ENCODE measurements at regions not wholly inside any gene's neighbourhood (a gene's known extent, or its start where the extent isn't known, plus 50 kb on each side); places are given as distances from the start of the nearest gene placed in this dataset.

DNA sequence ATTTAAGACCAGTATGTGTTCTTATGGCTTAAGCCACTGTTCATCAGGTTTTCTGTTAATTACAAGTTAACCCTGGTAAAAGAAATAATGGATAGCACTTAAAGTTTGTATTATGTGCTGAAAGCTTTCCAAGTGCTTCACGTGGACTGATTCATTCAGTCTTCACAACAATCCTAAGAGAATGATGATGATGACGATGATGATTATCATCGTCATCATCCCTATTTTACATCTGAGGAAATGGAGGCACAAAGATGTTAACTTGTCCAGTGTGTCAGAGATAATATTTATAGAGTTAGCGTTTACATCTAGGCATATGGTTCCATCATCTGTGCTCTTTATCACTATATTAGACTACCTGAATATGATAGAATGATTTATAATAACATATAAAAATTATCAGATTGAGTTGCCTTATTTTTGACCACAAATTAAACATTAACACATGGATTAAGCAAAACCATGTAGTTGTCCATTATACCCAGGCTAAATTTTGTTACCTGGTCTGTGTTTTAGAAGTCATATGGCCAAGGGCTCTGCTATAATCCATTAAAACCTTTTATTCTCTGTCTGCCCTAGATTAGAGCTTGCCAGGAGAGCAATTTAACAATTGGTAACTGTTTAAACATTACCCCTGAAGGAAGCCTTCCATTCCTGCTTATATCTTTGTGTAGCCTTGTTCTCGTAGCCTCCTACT, 102.3 kb upstream of the MAP3K1 start:
- DNase-seq (no peak), ATAC-seq (no peak)
- Mint-ChIP-seq H3K27ac (no peak overlapping the region), H3K4me1 (peaks cover 12% of the 10 kb centered on the region), H3K4me3 (no peak overlapping the region), H3K27me3 (peaks cover 2% of the 10 kb centered on the region), H3K36me3 (ENCODE audit: low read depth) (no peaks in the 10 kb centered on the region), H3K9me3 (peaks cover 7% of the 10 kb centered on the region)

DNA sequence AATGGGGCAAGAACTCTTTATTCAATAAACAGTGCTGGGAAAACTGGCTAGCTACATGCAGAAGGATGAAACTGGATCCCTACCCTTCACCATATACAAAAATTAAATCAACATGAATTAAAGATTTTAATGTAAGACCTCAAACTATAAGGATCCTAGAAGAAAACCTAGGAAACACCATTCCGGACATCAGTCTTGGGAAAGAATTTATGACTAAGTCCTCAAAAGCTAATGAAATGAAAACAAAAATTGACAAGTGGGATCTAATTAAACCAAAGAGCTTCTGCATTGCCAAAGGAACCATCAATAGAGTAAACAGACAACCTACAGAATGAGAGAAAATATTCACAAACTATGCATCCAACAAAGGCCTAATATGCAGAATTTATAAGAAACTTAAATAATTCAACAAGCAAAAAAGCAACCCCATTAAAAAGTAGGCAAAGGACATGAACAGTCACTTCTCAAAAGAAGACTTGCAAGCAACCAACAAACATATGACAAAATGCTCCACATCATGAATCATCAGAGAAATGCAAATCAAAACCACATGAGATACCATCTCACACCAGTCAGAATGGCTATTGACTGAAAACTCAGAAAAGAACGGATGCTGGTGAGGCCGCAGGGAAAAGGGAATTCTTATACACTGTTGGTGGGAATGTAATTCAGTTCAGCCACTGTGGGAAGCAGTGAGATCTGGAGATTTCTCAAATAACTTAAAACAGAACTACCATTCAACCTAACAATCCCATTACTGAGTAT, 104.3 kb upstream of the MAP3K1 start:
- H3K36me3 Mint-ChIP-seq (ENCODE audit: low read depth), result no peaks in the 10 kb centered on the region
- ATAC-seq (no peak), DNase-seq (no peak)
- H3K27me3 Mint-ChIP-seq, result peaks cover 2% of the 10 kb centered on the region
- H3K4me1 Mint-ChIP-seq, result peaks cover 12% of the 10 kb centered on the region
- peaks cover 7% of the 10 kb centered on the region for H3K9me3 Mint-ChIP-seq
- no peak overlapping the region for H3K27ac Mint-ChIP-seq
- no peak overlapping the region for H3K4me3 Mint-ChIP-seq

DNA sequence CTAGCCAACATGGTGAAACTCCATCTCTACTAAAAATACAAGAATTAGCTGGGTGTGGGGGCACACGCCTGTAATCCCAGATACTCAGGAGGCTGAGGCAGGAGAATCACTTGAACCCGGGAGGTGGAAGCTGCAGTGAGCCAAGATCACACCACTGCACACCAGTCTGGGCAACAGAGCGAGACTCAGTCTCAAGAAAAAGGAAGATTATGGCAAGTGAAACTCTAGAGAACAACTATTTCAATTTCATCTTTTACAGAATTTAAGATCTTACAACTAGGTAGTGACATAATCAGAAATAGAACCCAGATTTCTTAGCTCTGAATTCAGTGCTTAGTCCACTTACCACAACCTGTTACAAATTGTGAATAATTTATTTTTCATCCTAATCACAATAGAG, 108.8 kb upstream of the MAP3K1 start:
- ATAC-seq (no peak), DNase-seq (no peak)
- Mint-ChIP-seq H3K9me3 (peaks cover 7% of the 10 kb centered on the region), H3K4me3 (no peak overlapping the region), H3K27me3 (no peaks in the 10 kb centered on the region), H3K4me1 (peaks cover 14% of the 10 kb centered on the region), H3K27ac (no peak overlapping the region), H3K36me3 (ENCODE audit: low read depth) (no peaks in the 10 kb centered on the region)

DNA sequence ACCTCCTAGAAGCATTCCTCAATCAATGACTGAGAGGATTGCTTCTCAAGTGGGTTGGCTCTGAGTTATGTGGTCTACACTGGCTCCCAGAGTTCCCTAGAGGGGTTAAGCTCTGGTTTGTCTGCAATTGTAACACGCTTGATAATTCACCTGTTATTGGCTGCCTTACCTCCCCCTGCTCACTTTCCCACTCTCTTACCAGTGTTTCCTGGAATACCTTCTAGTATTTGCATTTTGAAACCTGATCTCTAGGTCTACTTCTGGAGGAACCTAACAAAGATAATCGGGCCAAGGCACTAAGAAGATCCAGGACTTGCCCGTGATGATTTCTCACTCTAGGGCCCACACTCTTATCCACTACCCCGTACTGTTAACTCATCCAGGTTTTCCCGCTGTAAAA, 110.1 kb upstream of the MAP3K1 start:
- DNase-seq, result no peak
- Mint-ChIP-seq H3K4me3 (no peak overlapping the region), H3K36me3 (ENCODE audit: low read depth) (no peaks in the 10 kb centered on the region), H3K27me3 (no peaks in the 10 kb centered on the region), H3K4me1 (peaks cover 10% of the 10 kb centered on the region), H3K9me3 (peaks cover 2% of the 10 kb centered on the region), H3K27ac (peak overlapping the region; percentile 4)
- ATAC-seq, result no peak

DNA sequence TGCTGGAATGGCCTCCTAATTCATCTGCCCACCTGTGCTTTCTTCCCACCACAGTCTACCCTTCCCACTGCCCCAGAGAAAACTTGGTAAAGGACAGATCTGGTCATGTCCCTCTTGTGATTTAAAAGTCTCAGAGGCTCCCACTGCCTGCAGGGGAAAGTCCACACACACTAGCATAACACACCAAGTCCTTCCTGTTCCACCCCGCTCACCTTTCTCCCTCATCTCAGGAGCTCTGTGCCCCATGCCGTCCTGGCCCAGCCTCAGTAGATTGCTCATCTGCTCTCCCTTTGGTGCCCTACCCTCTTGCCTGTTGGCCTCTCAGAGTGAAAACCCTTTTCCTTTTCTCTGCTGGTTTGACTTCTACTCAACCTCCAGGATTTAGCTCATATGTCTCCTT, 111.4 kb upstream of the MAP3K1 start:
- Mint-ChIP-seq H3K27ac (no peak overlapping the region), H3K36me3 (ENCODE audit: low read depth) (no peaks in the 10 kb centered on the region), H3K9me3 (no peaks in the 10 kb centered on the region), H3K4me1 (peaks cover 14% of the 10 kb centered on the region), H3K4me3 (no peak overlapping the region), H3K27me3 (no peaks in the 10 kb centered on the region)
- DNase-seq (no peak), ATAC-seq (no peak)

DNA sequence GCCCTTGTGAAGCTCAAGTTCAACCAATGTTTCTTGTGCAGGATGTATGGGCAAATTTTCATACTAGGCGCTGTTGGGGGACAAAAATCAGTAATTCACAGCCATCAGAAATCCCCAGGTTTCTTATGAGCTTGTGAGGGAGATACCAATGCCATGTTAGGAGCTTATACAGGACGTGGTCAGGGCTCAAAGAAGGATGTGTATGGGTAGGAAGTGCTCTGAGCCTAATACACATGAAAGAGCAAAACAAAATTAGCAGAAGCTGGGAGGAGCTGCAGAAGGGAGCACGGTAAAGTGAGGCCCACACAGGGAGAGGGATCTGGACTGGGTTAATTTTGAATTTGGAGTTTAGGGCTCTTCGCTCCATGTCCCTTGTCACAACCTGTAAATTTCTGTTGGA, 114.6 kb upstream of the MAP3K1 start:
- peaks cover 23% of the 10 kb centered on the region for H3K4me1 Mint-ChIP-seq
- no peaks in the 10 kb centered on the region for H3K9me3 Mint-ChIP-seq
- DNase-seq (no peak), ATAC-seq (no peak)
- no peaks in the 10 kb centered on the region for H3K36me3 Mint-ChIP-seq (ENCODE audit: low read depth)
- no peaks in the 10 kb centered on the region for H3K27me3 Mint-ChIP-seq
- H3K4me3 Mint-ChIP-seq, result no peak overlapping the region
- no peak overlapping the region for H3K27ac Mint-ChIP-seq

DNA sequence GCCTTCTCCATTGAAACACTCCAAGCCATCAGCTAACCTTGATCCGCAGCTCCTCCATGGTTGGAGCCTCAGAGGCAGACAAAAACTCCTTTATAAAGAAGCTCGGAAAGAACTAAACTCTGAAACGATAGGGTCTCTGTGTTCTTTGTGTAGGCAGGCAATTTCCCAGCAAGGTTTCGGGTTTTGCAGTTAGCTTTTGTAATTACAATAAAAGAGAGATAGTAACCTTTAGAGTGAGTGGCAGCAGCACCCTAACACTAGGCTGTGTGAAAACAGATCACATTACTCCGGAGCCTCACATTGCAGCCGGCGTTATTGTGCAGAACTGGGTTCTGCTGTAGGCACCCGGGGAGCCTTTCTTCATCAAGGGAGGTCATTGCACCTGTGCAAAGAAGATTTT, 115.8 kb upstream of the MAP3K1 start:
- DNase-seq, result no peak
- no peak for ATAC-seq
- peaks cover 28% of the 10 kb centered on the region for H3K4me1 Mint-ChIP-seq
- peaks cover 4% of the 10 kb centered on the region for H3K9me3 Mint-ChIP-seq
- H3K36me3 Mint-ChIP-seq (ENCODE audit: low read depth), result no peaks in the 10 kb centered on the region
- no peaks in the 10 kb centered on the region for H3K27me3 Mint-ChIP-seq
- no peak overlapping the region for H3K4me3 Mint-ChIP-seq
- no peak overlapping the region for H3K27ac Mint-ChIP-seq

DNA sequence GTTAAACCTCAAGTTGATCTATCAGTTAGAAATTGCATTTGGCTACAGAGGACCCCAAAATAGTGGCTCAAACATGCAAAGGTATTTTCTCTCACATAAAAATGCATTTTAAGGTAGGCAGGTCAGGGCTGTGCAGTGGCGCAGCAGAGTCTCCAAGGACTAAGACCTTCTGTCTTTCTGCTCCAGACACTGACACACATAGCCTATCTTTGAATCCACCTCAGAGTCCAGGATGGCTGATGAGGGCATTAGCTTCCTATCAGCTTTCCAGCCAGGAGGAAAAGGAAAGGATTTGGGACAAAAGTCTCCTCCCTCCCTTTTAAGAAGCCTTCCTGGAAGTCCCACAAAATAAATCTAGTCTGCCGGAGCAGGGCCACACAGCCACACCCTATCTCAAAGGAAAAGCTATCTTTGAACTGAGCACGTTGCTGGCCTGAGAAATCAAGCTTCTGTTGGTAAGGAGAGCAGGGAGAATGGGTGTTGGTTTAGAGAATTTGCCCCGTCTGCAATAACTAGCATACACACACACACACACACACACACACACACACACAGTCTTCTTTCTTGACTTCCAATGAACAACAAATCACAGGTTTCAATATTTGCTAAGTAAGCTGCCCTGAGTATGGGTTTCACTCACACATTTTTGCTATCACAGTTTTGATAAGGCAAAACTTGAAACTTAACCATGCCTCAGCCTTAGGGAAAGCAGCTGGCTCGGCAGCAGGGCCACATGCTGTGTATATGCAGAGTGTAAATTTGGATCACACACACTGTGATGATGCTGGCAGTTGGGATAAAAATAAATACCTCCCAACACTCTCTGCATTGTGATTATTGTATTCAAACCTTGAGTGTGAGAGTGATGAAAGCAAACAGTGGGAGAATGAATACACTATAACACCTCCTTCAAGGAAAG, 116.6 kb upstream of the MAP3K1 start:
- H3K9me3 Mint-ChIP-seq, result peaks cover 4% of the 10 kb centered on the region
- no peak for DNase-seq
- no peaks in the 10 kb centered on the region for H3K27me3 Mint-ChIP-seq
- no peak overlapping the region for H3K4me3 Mint-ChIP-seq
- no peak overlapping the region for H3K27ac Mint-ChIP-seq
- no peak for ATAC-seq
- no peaks in the 10 kb centered on the region for H3K36me3 Mint-ChIP-seq (ENCODE audit: low read depth)
- peaks cover 30% of the 10 kb centered on the region for H3K4me1 Mint-ChIP-seq

DNA sequence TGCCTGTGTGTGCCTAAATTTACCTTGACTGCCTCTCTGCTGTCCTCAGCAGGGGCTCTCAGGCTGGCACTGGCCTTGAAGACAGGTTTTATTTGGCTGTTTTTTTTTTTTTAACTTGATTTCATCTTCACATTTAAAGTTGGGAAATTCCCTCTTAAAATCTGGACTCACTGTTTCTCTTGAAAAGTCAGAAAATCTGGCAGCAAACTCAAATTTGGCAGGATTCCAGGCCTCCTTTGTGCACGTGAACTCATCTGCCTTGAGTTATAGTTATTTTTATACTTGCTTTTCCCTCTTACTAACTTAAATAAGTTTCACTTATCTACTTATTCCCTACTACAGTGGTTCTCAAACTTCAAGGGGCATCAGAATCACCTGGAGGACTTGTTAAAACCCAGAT, 118.4 kb upstream of the MAP3K1 start:
- DNase-seq (no peak), ATAC-seq (no peak)
- no peaks in the 10 kb centered on the region for H3K36me3 Mint-ChIP-seq (ENCODE audit: low read depth)
- no peaks in the 10 kb centered on the region for H3K27me3 Mint-ChIP-seq
- peaks cover 4% of the 10 kb centered on the region for H3K9me3 Mint-ChIP-seq
- no peak overlapping the region for H3K4me3 Mint-ChIP-seq
- no peak overlapping the region for H3K27ac Mint-ChIP-seq
- H3K4me1 Mint-ChIP-seq, result peaks cover 46% of the 10 kb centered on the region

DNA sequence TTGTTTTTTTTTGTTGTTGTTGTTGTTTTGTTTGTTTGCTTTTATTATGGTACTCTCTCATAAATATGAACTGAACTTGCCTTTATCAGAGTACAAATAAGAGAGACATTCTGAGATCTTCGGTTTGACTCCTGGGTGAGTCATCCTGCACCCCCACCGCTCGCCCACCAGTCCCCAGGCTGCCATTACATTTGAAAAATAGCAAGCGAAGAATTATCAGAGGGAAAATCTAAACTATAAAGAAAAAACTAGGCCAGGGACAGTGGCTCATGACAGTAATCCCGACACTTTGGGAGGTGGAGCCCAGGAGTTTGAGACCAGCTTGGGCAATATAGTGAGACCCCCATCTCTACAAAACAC, 122.1 kb upstream of the MAP3K1 start:
- Mint-ChIP-seq H3K4me1 (peaks cover 65% of the 10 kb centered on the region), H3K27ac (no peak overlapping the region), H3K4me3 (peak overlapping the region; percentile 2), H3K36me3 (ENCODE audit: low read depth) (no peaks in the 10 kb centered on the region), H3K9me3 (peaks cover 4% of the 10 kb centered on the region), H3K27me3 (no peaks in the 10 kb centered on the region)
- DNase-seq (peak; percentile 39), ATAC-seq (peak; percentile 30)

DNA sequence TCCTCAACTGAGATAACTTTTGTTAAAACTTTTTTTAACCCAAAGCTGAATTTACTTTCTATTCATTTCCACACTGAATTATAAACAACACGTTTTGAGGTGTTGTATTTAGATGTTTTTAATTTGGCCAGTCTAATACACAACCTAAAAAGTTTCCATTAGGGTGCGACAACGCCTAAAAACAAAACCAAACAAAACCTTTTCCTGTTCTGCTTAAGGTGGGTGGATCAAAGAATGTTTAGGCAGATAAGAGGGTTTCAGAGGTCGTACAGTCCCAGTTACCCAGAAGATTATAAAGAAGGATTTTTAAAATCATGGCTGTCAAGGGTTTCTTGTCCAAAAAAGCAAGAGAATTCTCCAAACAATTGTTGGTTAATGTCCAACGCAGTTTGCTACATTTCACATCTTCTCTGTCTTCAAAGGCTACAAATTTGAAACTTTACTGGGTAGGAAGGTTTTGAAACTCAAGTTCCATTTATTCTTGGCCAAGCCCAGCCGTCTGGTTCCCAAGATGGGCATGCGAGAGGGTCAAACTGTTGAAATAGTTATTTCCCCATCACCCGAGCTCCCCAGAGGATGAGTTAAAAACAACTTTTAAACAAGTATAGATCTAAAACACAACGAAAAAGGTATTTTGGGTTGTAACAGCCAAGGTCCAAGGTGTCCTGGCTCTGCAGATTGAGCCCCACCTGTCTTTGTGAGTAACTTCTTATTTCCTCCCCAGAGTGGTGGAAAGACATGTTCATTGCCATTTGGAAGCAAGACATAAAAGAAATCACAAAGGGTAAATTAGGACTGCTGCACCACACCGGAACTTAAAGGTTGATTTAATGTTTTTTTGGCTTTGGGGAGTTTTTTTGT, 122.8 kb upstream of the MAP3K1 start:
- no peaks in the 10 kb centered on the region for H3K36me3 Mint-ChIP-seq (ENCODE audit: low read depth)
- no peak for DNase-seq
- H3K9me3 Mint-ChIP-seq, result peaks cover 4% of the 10 kb centered on the region
- ATAC-seq, result peak; percentile 42
- peak overlapping the region; percentile 44 for H3K4me3 Mint-ChIP-seq
- H3K4me1 Mint-ChIP-seq, result peaks cover 69% of the 10 kb centered on the region
- no peak overlapping the region for H3K27ac Mint-ChIP-seq
- H3K27me3 Mint-ChIP-seq, result no peaks in the 10 kb centered on the region

DNA sequence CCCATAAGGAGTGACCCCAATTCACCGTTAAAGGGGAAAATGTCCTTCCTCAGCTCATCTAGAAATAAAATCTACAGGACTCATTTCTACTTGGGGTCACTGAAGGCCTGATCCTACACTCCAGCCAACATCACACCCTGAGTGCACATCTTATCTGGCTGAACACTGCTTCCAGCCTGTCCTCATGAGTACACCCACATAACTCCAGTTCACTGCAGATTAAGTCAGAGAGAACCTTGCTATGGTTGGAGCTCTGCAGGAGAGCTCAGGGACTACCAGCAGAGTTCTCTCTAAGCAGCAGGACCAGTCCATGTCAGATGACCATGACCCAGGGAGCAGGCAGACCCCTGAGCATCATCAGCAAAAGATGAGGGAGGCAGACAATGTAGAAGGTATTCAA, 126.9 kb upstream of the MAP3K1 start:
- H3K4me1 Mint-ChIP-seq, result peaks cover 76% of the 10 kb centered on the region
- no peaks in the 10 kb centered on the region for H3K9me3 Mint-ChIP-seq
- DNase-seq, result no peak
- no peaks in the 10 kb centered on the region for H3K27me3 Mint-ChIP-seq
- H3K36me3 Mint-ChIP-seq (ENCODE audit: low read depth), result no peaks in the 10 kb centered on the region
- H3K27ac Mint-ChIP-seq, result no peak overlapping the region
- H3K4me3 Mint-ChIP-seq, result no peak overlapping the region
- ATAC-seq, result no peak

DNA sequence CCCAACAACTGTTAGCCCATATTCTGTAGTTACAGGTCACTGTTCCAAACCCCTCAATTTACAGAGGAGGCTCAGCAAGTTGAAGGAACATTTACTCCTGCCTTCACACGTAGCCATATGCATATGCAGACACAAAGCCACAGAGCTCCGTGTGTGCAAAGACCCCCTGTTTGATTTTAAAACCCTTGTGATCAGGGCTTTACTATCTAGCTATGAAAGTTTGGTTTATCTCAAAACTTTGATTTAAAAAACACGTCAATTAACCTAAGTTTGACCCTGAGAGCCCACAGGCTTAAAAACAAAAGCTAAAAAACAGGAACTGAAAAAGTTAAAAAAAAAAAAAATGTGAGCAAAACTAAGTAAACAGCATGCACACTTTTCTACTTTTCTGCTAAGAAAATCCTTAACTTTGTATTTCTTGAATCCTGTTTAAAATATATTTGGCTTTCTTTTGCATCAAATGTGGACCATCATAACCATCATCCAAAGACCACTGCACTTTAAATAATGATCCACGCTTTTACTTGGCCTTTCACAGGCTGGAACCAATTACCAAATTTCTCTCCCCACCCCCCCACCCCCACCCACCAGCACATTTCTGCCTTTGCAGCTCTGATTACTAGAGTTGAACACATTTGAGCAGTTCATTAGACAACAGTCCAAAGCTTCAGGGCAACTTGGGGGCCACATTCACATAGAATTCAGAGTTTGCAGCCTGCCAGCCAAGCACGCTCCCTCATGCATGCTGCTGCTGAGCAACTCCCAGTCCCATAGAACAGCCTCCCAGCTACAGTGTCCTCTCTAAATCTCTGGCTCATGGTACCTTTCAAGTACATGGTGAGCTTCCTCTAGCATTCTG, 128.8 kb upstream of the MAP3K1 start:
- H3K4me1 Mint-ChIP-seq, result peaks cover 62% of the 10 kb centered on the region
- H3K27ac Mint-ChIP-seq, result no peak overlapping the region
- DNase-seq (no peak), ATAC-seq (no peak)
- H3K9me3 Mint-ChIP-seq, result no peaks in the 10 kb centered on the region
- H3K36me3 Mint-ChIP-seq (ENCODE audit: low read depth), result no peaks in the 10 kb centered on the region
- H3K4me3 Mint-ChIP-seq, result no peak overlapping the region
- H3K27me3 Mint-ChIP-seq, result no peaks in the 10 kb centered on the region

All from activated naive CD8-positive, alpha-beta T cell treated with anti-CD3 and anti-CD28 coated beads, Interleukin-2, amount 50 U/mL, for 24 hours (primary cell).